Small intestine (tissue), 7 donors: ENCODE measurements at regions not wholly inside any gene's neighbourhood (a gene's known extent, or its start where the extent isn't known, plus 50 kb on each side); places are given as distances from the start of the nearest gene placed in this dataset.

Experiments used
- DNase-seq, 2 donors: peaks; one replicate each; pipeline versions ENCODE4 v3.0.0 to v3.0.0-alpha.2; 2013
- FAIRE-seq: peaks from 2 replicates; lab custom pipeline; 2012; peaks lifted over from hg19 to GRCh38; lab: Jason Lieb, UNC
- H3K27ac ChIP-seq, 3 donors: one replicate each; pipeline ENCODE4 v1.5.1; 2013; ENCODE audit warnings: low read length in 2 of 3, mild to moderate bottlenecking in 2 of 3, control low read depth in 1 of 3, inconsistent platforms in 1 of 3, low read depth in 1 of 3, moderate library complexity in 1 of 3
- H3K27me3 ChIP-seq, 3 donors: one replicate each; pipeline ENCODE4 v1.6.1; 2013; ENCODE audit warnings: low read length in 3 of 3, inconsistent platforms in 1 of 3; ENCODE audit not compliant: control insufficient read depth in 3 of 3, insufficient read depth in 3 of 3
- H3K36me3 ChIP-seq, 3 donors: one replicate each; pipeline ENCODE4 v1.6.1; 2013; ENCODE audit warnings: low read length in 3 of 3, inconsistent platforms in 1 of 3, low read depth in 1 of 3, mild to moderate bottlenecking in 1 of 3, moderate library complexity in 1 of 3; ENCODE audit not compliant: control insufficient read depth in 3 of 3, insufficient read depth in 2 of 3
- H3K4me1 ChIP-seq, 3 donors: one replicate each; pipeline ENCODE4 v1.6.1; 2013; ENCODE audit warnings: low read length in 2 of 3, inconsistent platforms in 1 of 3, low read depth in 1 of 3, mild to moderate bottlenecking in 1 of 3, moderate library complexity in 1 of 3; ENCODE audit not compliant: control insufficient read depth in 3 of 3, insufficient read depth in 2 of 3
- H3K4me3 ChIP-seq, 3 donors: one replicate each; pipeline ENCODE4 v1.5.1; 2013; ENCODE audit warnings: low read length in 3 of 3, control low read depth in 1 of 3, inconsistent platforms in 1 of 3, low read depth in 1 of 3, mild to moderate bottlenecking in 1 of 3, moderate library complexity in 1 of 3
- H3K9me3 ChIP-seq, 2 donors: one replicate each; pipeline ENCODE4 v1.6.1; 2013; ENCODE audit warnings: low read depth in 1 of 2, low read length in 1 of 2; ENCODE audit not compliant: control insufficient read depth in 2 of 2, insufficient read depth in 1 of 2
- WGBS, 3 donors: extraction: QIAGEN DNeasy Blood & Tissue Kit; methylation state at CpG; one replicate each; pipeline ENCODE4 v1.1.7; 2013; 5-methylcytosine and 5-hydroxymethylcytosine counted together
- donor health status: healthy with polysubstance abuse.
- donor health status: control.
- donor health status: control.
- donor health status: Bipolar disorder and iron deficiency.
- donor health status: healthy.

- Histone ChIP-seq H3K27me3 (no peaks in the 10 kb centered on the region), H3K9me3 (peaks cover 0 to 6% of the 10 kb centered on the region in 2 donors), H3K4me3 (no peak overlapping the region), H3K36me3 (no peaks in the 10 kb centered on the region), H3K27ac (no peak overlapping the region), H3K4me1 (no peaks in the 10 kb centered on the region)
- FAIRE-seq: no peak
- DNase-seq: no peak
- 78 to 83% (median 82%) methylated on average over 6 of the region's 6 CpGs for WGBS, 3 donors
Measured at GRCh38 chrX:76931518-76931917, 504.0 kb downstream of the MAGEE1 start.

GRCh38 chrX:76957485-76957884, 489.7 kb upstream of the FGF16 start:
- FAIRE-seq: no peak
- 75 to 100% (median 96%) methylated on average over 1 of the region's 1 CpG for WGBS, 3 donors
- DNase-seq: no peak

GRCh38 chrX:76971393-76972376, 475.5 kb upstream of the FGF16 start:
- DNase-seq: no peak
- Histone ChIP-seq H3K9me3 (no peaks in the 10 kb centered on the region), H3K4me1 (no peaks in the 10 kb centered on the region), H3K27me3 (no peaks in the 10 kb centered on the region), H3K36me3 (no peaks in the 10 kb centered on the region), H3K27ac (no peak overlapping the region), H3K4me3 (no peak overlapping the region)
- no peak for FAIRE-seq
- WGBS, 3 donors: 13 to 56% (median 21%) methylated on average over 1 of the region's 1 CpG

More at GRCh38 chrX:76957485-76957884, 489.7 kb upstream of the FGF16 start:
- H3K4me3 ChIP-seq: no peak overlapping the region
- no peaks in the 10 kb centered on the region for H3K36me3 ChIP-seq
- no peaks in the 10 kb centered on the region for H3K4me1 ChIP-seq
- peaks cover 0 to 9% of the 10 kb centered on the region in 2 donors for H3K9me3 ChIP-seq
- no peak overlapping the region for H3K27ac ChIP-seq
- no peaks in the 10 kb centered on the region for H3K27me3 ChIP-seq

- 37 to 56% (median 41%) methylated on average over 2 of the region's 2 CpGs for WGBS, 3 donors
- H3K36me3 ChIP-seq: no peaks in the 10 kb centered on the region
- H3K4me1 ChIP-seq: no peaks in the 10 kb centered on the region
- DNase-seq (no peak), FAIRE-seq (no peak)
- H3K27me3 ChIP-seq: no peaks in the 10 kb centered on the region
- no peak overlapping the region for H3K27ac ChIP-seq
- no peak overlapping the region for H3K4me3 ChIP-seq
- no peaks in the 10 kb centered on the region for H3K9me3 ChIP-seq
Measured at GRCh38 chrX:76977452-76977851, 469.7 kb upstream of the FGF16 start.

GRCh38 chrX:76987381-76987780, 459.8 kb upstream of the FGF16 start:
- Histone ChIP-seq H3K9me3 (peaks cover 0 to 11% of the 10 kb centered on the region in 2 donors), H3K27ac (no peak overlapping the region), H3K4me3 (no peak overlapping the region), H3K4me1 (no peaks in the 10 kb centered on the region), H3K27me3 (no peaks in the 10 kb centered on the region), H3K36me3 (no peaks in the 10 kb centered on the region)
- no peak for FAIRE-seq
- DNase-seq: no peak
- WGBS, 3 donors: 49 to 55% (median 51%) methylated on average over 4 of the region's 4 CpGs

GRCh38 chrX:76996641-76997040, 450.5 kb upstream of the FGF16 start:
- WGBS, 3 donors: 94 to 97% (median 97%) methylated on average over 4 to 9 of the region's 9 CpGs
- Histone ChIP-seq H3K9me3 (peaks cover 0 to 3% of the 10 kb centered on the region in 2 donors), H3K4me1 (no peaks in the 10 kb centered on the region), H3K36me3 (no peaks in the 10 kb centered on the region), H3K27me3 (no peaks in the 10 kb centered on the region), H3K27ac (no peak overlapping the region), H3K4me3 (no peak overlapping the region)
- DNase-seq (no peak), FAIRE-seq (no peak)

GRCh38 chrX:77003530-77003929, 443.7 kb upstream of the FGF16 start:
- Histone ChIP-seq H3K27ac (no peak overlapping the region), H3K36me3 (no peaks in the 10 kb centered on the region), H3K9me3 (no peaks in the 10 kb centered on the region), H3K4me3 (no peak overlapping the region), H3K27me3 (no peaks in the 10 kb centered on the region), H3K4me1 (no peaks in the 10 kb centered on the region)
- 76 to 91% (median 88%) methylated on average over 1 of the region's 1 CpG for WGBS, 3 donors
- FAIRE-seq (no peak), DNase-seq (no peak)

- FAIRE-seq: no peak
- WGBS, 3 donors: 23 to 64% (median 25%) methylated on average over 3 of the region's 3 CpGs
- no peaks in the 10 kb centered on the region for H3K36me3 ChIP-seq
- no peaks in the 10 kb centered on the region for H3K4me1 ChIP-seq
- H3K9me3 ChIP-seq: no peaks in the 10 kb centered on the region
- no peak for DNase-seq
- H3K27ac ChIP-seq: no peak overlapping the region
- no peaks in the 10 kb centered on the region for H3K27me3 ChIP-seq
- H3K4me3 ChIP-seq: no peak overlapping the region
Measured at GRCh38 chrX:77003956-77004355, 443.2 kb upstream of the FGF16 start.
